ENCODE measurements at regions not wholly inside any gene's neighbourhood (a gene's known extent, or its start where the extent isn't known, plus 50 kb on each side); places are given as distances from the start of the nearest gene placed in this dataset.

GRCh38 chr16:60510941-60511340, 1525.3 kb downstream of the CDH8 start:
- no peaks in the 10 kb centered on the region for H3K4me1 ChIP-seq
- H3K36me3 ChIP-seq = no peaks in the 10 kb centered on the region
- H3K4me3 ChIP-seq = no peak overlapping the region
- peaks cover 0 to 3% (median 3%) of the 10 kb centered on the region in 4 donors for H3K9me3 ChIP-seq
- no peak overlapping the region for H3K27ac ChIP-seq
- DNase-seq = peak in 1 of 2 donors; percentile 10
- TF ChIP-seq POLR2AphosphoS5 (IDR thresholded peaks at IDR 0.05) = no peak
- no peak for TF ChIP-seq CTCF (IDR thresholded peaks at IDR 0.05)
- no peak for TF ChIP-seq EP300 (IDR thresholded peaks at IDR 0.05)
- no peak for TF ChIP-seq POLR2A (IDR thresholded peaks at IDR 0.05)
- WGBS, 5 donors = 77 to 95% (median 89%) methylated on average over 3 of the region's 3 CpGs
- H3K27me3 ChIP-seq = no peaks in the 10 kb centered on the region
- intact Hi-C loops (cut with DNase I; ENCODE audit: low total_unique reads) = no loop called here

- TF ChIP-seq EP300 (IDR thresholded peaks at IDR 0.05) (no peak), CTCF (IDR thresholded peaks at IDR 0.05) (no peak), POLR2AphosphoS5 (IDR thresholded peaks at IDR 0.05) (no peak), POLR2A (IDR thresholded peaks at IDR 0.05) (no peak)
- no peak for DNase-seq
- Histone ChIP-seq H3K27ac (no peak overlapping the region), H3K4me3 (no peak overlapping the region), H3K4me1 (no peaks in the 10 kb centered on the region), H3K27me3 (no peaks in the 10 kb centered on the region), H3K36me3 (no peaks in the 10 kb centered on the region), H3K9me3 (no peaks in the 10 kb centered on the region)
- WGBS, 5 donors = 52 to 87% (median 78%) methylated on average over 1 of the region's 1 CpG
- intact Hi-C loops (cut with DNase I; ENCODE audit: low total_unique reads) = no loop called here
These were observed 1526.0 kb downstream of the CDH8 start for GRCh38 chr16:60510208-60510607.

- H3K36me3 ChIP-seq = no peaks in the 10 kb centered on the region
- H3K27ac ChIP-seq = no peak overlapping the region
- no peak overlapping the region for H3K4me3 ChIP-seq
- WGBS, 5 donors = 59 to 65% (median 61%) methylated on average over 3 of the region's 3 CpGs
- no peaks in the 10 kb centered on the region for H3K4me1 ChIP-seq
- no peaks in the 10 kb centered on the region for H3K27me3 ChIP-seq
- intact Hi-C loops (cut with DNase I; ENCODE audit: low total_unique reads) = no loop called here
- DNase-seq = no peak
- no peak for TF ChIP-seq POLR2A (IDR thresholded peaks at IDR 0.05)
- TF ChIP-seq EP300 (IDR thresholded peaks at IDR 0.05) = no peak
- TF ChIP-seq CTCF (IDR thresholded peaks at IDR 0.05) = no peak
- TF ChIP-seq POLR2AphosphoS5 (IDR thresholded peaks at IDR 0.05) = no peak
- no peaks in the 10 kb centered on the region for H3K9me3 ChIP-seq
These were observed 1545.0 kb downstream of the CDH8 start for GRCh38 chr16:60491273-60491672.

- H3K36me3 ChIP-seq = no peaks in the 10 kb centered on the region
- DNase-seq = no peak
- no peaks in the 10 kb centered on the region for H3K4me1 ChIP-seq
- H3K9me3 ChIP-seq = no peaks in the 10 kb centered on the region
- no peaks in the 10 kb centered on the region for H3K27me3 ChIP-seq
- 67 to 98% (median 81%) methylated on average over 1 of the region's 1 CpG for WGBS, 5 donors
- H3K27ac ChIP-seq = no peak overlapping the region
- no peak overlapping the region for H3K4me3 ChIP-seq
- intact Hi-C loops (cut with DNase I; ENCODE audit: low total_unique reads) = no loop called here
- TF ChIP-seq EP300 (IDR thresholded peaks at IDR 0.05) = no peak
- TF ChIP-seq POLR2A (IDR thresholded peaks at IDR 0.05) = no peak
- no peak for TF ChIP-seq POLR2AphosphoS5 (IDR thresholded peaks at IDR 0.05)
- TF ChIP-seq CTCF (IDR thresholded peaks at IDR 0.05) = no peak
These were observed 1550.3 kb downstream of the CDH8 start for GRCh38 chr16:60485872-60486489.

Data from stomach (tissue), 8 donors.